HG02759 (cell line): ENCODE measurements at regions not wholly inside any gene's neighbourhood (a gene's known extent, or its start where the extent isn't known, plus 50 kb on each side); places are given as distances from the start of the nearest gene placed in this dataset.

Experiments
- ATAC-seq: cut with Tn5 transposase; IDR thresholded peaks from one replicate; pipeline ENCODE4 v1.9.1; 2021; ENCODE audit warnings: mild to moderate bottlenecking, moderate library complexity; ENCODE audit not compliant: unreplicated experiment

GRCh38 chrX:121102101-121102500, 54.7 kb downstream of the GLUD2 start:
- no peak for ATAC-seq

GRCh38 chrX:121103381-121103780, 56.0 kb downstream of the GLUD2 start:
- no peak for ATAC-seq

- no peak for ATAC-seq
Observed at GRCh38 chrX:121106484-121107235, 59.2 kb downstream of the GLUD2 start.

- no peak for ATAC-seq
Observed at GRCh38 chrX:121109986-121110385, 62.6 kb downstream of the GLUD2 start.

- no peak for ATAC-seq
Observed at GRCh38 chrX:121110536-121110935, 63.1 kb downstream of the GLUD2 start.

GRCh38 chrX:121114691-121115090, 67.3 kb downstream of the GLUD2 start:
- ATAC-seq, result no peak

- no peak for ATAC-seq
Observed at GRCh38 chrX:121120690-121121605, 73.5 kb downstream of the GLUD2 start.

GRCh38 chrX:121122332-121122731, 74.9 kb downstream of the GLUD2 start:
- ATAC-seq, result no peak

- no peak for ATAC-seq
Observed at GRCh38 chrX:121128925-121129877, 81.8 kb downstream of the GLUD2 start.

- no peak for ATAC-seq
Observed at GRCh38 chrX:121132675-121133074, 85.3 kb downstream of the GLUD2 start.

- ATAC-seq, result no peak
Observed at GRCh38 chrX:121135488-121136207, 88.2 kb downstream of the GLUD2 start.

GRCh38 chrX:121146059-121146628, 98.7 kb downstream of the GLUD2 start:
- no peak for ATAC-seq

- ATAC-seq, result no peak
Observed at GRCh38 chrX:121150217-121150616, 102.8 kb downstream of the GLUD2 start.

- ATAC-seq, result peak; percentile 73
Observed at GRCh38 chrX:121151293-121151692, 103.9 kb downstream of the GLUD2 start.

GRCh38 chrX:121154858-121155404, 107.5 kb downstream of the GLUD2 start:
- no peak for ATAC-seq

- ATAC-seq, result peak; percentile 77
Observed at GRCh38 chrX:121160987-121161386, 113.6 kb downstream of the GLUD2 start.

- ATAC-seq, result peak; percentile 67
Observed at GRCh38 chrX:121161501-121161933, 114.1 kb downstream of the GLUD2 start.

GRCh38 chrX:121163443-121163842, 116.0 kb downstream of the GLUD2 start:
- no peak for ATAC-seq

- ATAC-seq, result no peak
Observed at GRCh38 chrX:121165930-121166359, 118.5 kb downstream of the GLUD2 start.
